ENCODE measurements at regions not wholly inside any gene's neighbourhood (a gene's known extent, or its start where the extent isn't known, plus 50 kb on each side); places are given as distances from the start of the nearest gene placed in this dataset. TPM values are rescaled to one million over a fixed set of nuclear protein-coding genes. Genes with fewer than 3 reads are reported as not detected.

GRCh38 chr2:181839811-181840210, 51.7 kb upstream of the ITPRID2 start:
- Histone ChIP-seq H3K18ac (ENCODE audit: low read length) (no peak overlapping the region), H3K9ac (ENCODE audit: low read depth, low read length, poor library complexity) (no peak overlapping the region), H3K4me2 (ENCODE audit: insufficient read depth, low read length, poor library complexity, severe bottlenecking) (no peak overlapping the region), H3K9me3 (replicated peaks in 1 of 2; ENCODE audit: control insufficient read depth in 2 of 2, insufficient read depth in 1 of 2, low read depth in 1 of 2, low read length in 2 of 2) (peaks cover 0 to under 1% of the 10 kb centered on the region in 2 donors), H3K27ac (replicated peaks; ENCODE audit: low read length) (no peak overlapping the region), H3K14ac (ENCODE audit: low read length) (no peak overlapping the region), H2BK15ac (ENCODE audit: low read length) (no peak overlapping the region), H2AK5ac (ENCODE audit: low read depth, low read length) (no peak overlapping the region), H3K79me1 (ENCODE audit: low read depth, low read length) (no peaks in the 10 kb centered on the region), H2BK5ac (ENCODE audit: low read length) (no peak overlapping the region), H3K4me3 (ENCODE audit: low read length in 2 of 2) (no peak overlapping the region), H3K27me3 (ENCODE audit: control insufficient read depth in 3 of 3, insufficient read depth in 3 of 3, low read depth in 1 of 3, low read length in 3 of 3) (no peaks in the 10 kb centered on the region), H2AFZ (ENCODE audit: low read length) (no peak overlapping the region), H4K8ac (ENCODE audit: low read depth, low read length) (no peak overlapping the region), H3K36me3 (replicated peaks in 1 of 2; ENCODE audit: control insufficient read depth in 2 of 2, insufficient read depth in 2 of 2, low read length in 2 of 2) (no peaks in the 10 kb centered on the region), H4K91ac (ENCODE audit: low read depth, low read length, poor library complexity) (no peak overlapping the region), H3K4ac (ENCODE audit: low read length) (no peak overlapping the region), H2BK12ac (ENCODE audit: low read length) (no peak overlapping the region), H3K23ac (ENCODE audit: low read depth, low read length, poor library complexity) (no peak overlapping the region), H3K4me1 (ENCODE audit: control insufficient read depth in 2 of 2, insufficient read depth in 1 of 2, low read depth in 1 of 2, low read length in 2 of 2) (peaks cover 0 to 21% of the 10 kb centered on the region in 2 donors), H2BK120ac (ENCODE audit: low read depth, low read length) (no peak overlapping the region)
- WGBS, 2 donors (ENCODE audit: extremely low coverage in 2 of 2, insufficient read length in 2 of 2, insufficient replicate concordance in 1 of 2), result no CpG with 5 or more reads among the region's 1 CpG
- DNase-seq (ENCODE audit: low spot score), result no peak

- Histone ChIP-seq H3K9ac (ENCODE audit: low read depth, low read length, poor library complexity) (no peak overlapping the region), H2AK5ac (ENCODE audit: low read depth, low read length) (no peak overlapping the region), H3K27ac (replicated peaks; ENCODE audit: low read length) (no peak overlapping the region), H4K8ac (ENCODE audit: low read depth, low read length) (no peak overlapping the region), H2BK12ac (ENCODE audit: low read length) (no peak overlapping the region), H3K4me3 (ENCODE audit: low read length in 2 of 2) (no peak overlapping the region), H2BK15ac (ENCODE audit: low read length) (no peak overlapping the region), H4K91ac (ENCODE audit: low read depth, low read length, poor library complexity) (no peak overlapping the region), H3K4me2 (ENCODE audit: insufficient read depth, low read length, poor library complexity, severe bottlenecking) (no peak overlapping the region), H3K27me3 (ENCODE audit: control insufficient read depth in 3 of 3, insufficient read depth in 3 of 3, low read depth in 1 of 3, low read length in 3 of 3) (no peaks in the 10 kb centered on the region), H2AFZ (ENCODE audit: low read length) (peak overlapping the region; percentile 63), H3K4ac (ENCODE audit: low read length) (no peak overlapping the region), H2BK5ac (ENCODE audit: low read length) (no peak overlapping the region), H3K14ac (ENCODE audit: low read length) (no peak overlapping the region), H3K4me1 (ENCODE audit: control insufficient read depth in 2 of 2, insufficient read depth in 1 of 2, low read depth in 1 of 2, low read length in 2 of 2) (peaks cover 0 to 21% of the 10 kb centered on the region in 2 donors), H3K36me3 (replicated peaks in 1 of 2; ENCODE audit: control insufficient read depth in 2 of 2, insufficient read depth in 2 of 2, low read length in 2 of 2) (no peaks in the 10 kb centered on the region), H3K9me3 (replicated peaks in 1 of 2; ENCODE audit: control insufficient read depth in 2 of 2, insufficient read depth in 1 of 2, low read depth in 1 of 2, low read length in 2 of 2) (no peaks in the 10 kb centered on the region), H3K79me1 (ENCODE audit: low read depth, low read length) (no peaks in the 10 kb centered on the region), H3K18ac (ENCODE audit: low read length) (no peak overlapping the region), H3K23ac (ENCODE audit: low read depth, low read length, poor library complexity) (no peak overlapping the region), H2BK120ac (ENCODE audit: low read depth, low read length) (no peak overlapping the region)
- WGBS, 2 donors (ENCODE audit: extremely low coverage in 2 of 2, insufficient read length in 2 of 2, insufficient replicate concordance in 1 of 2), result no CpG with 5 or more reads among the region's 2 CpGs
- DNase-seq (ENCODE audit: low spot score), result no peak
Observed at GRCh38 chr2:181841079-181841478, 50.5 kb upstream of the ITPRID2 start.

Small RNA genes lying in the stretch of these regions (small RNA-seq; reads per million reads assigned to genes)
- gene RNU6ATAC19P (ENCODE audit: insufficient read depth), result not detected

All from neuronal stem cell (in vitro differentiated cells).